ENCODE measurements at regions not wholly inside any gene's neighbourhood (a gene's known extent, or its start where the extent isn't known, plus 50 kb on each side); places are given as distances from the start of the nearest gene placed in this dataset.

DNA sequence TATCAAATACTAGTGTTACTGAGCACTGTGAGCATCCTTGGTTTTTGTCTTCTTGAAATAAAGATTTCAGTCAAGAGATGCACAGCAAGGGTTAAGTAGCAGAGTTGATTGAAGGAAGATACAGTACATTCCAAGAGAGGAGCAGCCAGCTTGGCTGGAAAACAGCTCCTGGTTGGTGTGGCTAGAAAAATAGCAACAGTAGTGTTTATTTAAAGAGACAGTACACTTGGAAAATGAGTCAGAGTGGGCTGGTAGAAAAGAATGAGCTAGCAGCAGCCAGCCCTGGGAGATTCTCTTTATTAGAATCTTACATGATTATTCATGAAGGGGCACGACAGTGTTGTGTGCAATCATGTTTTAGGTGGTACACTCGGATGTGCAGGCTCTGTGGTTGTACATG lies 1016.4 kb upstream of the SORCS1 start:
- peak; percentile 13 for DNase-seq

DNA sequence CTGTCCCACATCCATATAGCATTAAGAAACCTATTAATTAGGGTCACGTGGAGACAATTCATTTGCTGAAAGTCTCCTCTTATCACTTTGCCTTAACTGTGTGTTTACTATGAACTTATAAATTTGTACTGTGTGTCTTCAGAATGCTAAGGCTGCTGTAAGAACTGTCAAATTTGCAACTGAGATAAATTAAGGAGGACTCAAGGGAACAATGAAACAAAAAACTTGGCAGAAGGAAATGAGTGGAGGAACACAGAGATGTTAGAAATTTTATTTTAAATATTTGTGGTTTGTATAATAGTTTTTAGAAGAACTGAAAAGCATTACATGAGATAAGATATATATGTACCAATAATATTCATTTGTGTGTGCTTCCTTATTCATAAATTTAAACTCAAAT lies 1005.3 kb upstream of the SORCS1 start:
- DNase-seq = peak; percentile 2

DNA sequence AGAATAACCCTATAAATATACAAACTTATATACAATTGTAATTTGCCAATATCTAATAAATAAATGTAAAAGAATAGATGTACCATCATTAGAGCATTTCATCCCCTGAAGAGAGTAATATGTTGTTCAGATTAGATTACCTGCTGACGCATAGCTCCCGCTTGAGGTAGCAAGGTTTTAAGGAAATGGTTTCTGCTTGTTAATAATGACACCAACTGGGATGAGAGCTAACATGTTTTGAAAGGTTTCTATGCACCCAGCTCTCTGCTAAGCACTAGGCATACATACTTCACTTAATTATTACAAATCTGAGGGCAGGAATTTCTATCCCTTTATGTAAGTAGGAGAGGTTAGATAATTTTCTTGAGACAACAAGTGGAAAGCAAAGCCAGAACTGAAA lies 1003.3 kb upstream of the SORCS1 start:
- DNase-seq = no peak

DNA sequence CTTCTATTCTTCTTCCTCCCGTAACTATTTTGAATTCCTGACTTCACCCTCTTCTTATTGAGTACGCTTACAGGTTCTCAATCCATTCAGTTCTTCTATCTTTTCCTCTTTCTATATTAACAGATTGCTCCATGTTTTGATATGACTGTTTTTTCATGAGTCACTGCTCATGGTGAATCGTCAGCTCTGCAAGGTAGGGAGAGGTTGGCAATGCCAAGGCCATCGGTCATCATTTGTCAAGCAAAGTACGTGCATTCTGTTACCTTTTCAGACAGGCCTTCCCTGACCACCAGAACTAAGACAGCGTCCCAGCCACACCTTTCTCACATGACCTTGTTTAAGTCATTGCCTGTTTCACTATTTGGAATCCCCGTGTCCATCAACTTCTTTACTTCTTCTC lies 1001.9 kb upstream of the SORCS1 start:
- DNase-seq = no peak

DNA sequence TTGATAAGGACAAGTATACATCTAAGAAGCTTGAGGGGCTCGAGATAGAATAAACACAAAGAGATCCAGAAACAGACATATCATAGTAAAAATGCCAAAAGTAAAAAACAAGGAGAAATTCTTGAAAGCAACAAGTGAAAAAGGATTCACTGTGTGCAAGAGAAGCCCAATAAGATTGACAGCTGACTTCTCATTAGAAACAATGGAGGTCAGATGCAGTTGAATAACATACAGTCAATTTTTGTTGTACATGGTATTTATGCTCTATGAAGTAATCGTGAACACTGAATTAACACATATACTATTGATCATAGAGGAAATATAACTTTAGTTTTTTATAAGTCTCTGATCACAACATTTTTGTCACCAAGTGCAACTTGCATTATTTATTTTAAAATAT lies 982.8 kb upstream of the SORCS1 start:
- no peak for DNase-seq

DNA sequence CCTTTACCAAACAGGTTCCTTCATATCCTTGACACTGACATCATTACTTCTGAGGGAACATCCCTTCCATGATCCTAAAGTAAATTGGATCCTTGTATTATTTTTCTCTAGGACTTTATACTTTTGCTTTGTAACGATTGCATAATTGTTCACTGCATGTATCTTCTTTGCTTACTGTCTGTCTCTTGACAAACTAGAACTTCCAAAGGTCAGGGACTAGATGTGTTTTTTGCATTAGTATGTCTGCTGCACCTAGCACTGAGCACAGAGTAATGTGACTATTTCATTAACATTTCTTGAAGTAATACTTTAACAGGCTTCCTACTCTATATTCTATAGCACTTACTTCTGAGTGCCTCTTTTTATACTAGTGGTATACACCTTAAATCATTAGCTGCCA lies 976.6 kb upstream of the SORCS1 start:
- no peak for DNase-seq

DNA sequence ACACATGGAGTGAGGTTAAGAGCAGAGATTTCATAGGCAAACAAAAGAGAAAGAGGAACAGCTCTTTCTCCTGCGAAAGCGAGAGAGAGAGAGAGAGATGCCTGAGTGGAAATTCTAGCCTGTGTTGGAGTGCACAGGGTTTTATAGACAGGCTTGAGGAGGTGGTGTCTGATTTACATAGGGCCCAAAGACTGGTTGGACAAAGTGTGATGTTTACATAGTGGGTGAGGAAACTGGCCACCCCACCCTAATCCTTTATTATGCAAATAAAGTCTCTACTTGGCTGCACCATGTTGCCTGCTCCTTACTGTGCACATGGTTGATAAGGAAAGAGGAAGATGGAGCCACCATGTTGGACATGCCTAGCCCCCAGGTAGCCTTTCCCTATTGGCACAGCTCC lies 967.8 kb upstream of the SORCS1 start:
- no peak for DNase-seq

DNA sequence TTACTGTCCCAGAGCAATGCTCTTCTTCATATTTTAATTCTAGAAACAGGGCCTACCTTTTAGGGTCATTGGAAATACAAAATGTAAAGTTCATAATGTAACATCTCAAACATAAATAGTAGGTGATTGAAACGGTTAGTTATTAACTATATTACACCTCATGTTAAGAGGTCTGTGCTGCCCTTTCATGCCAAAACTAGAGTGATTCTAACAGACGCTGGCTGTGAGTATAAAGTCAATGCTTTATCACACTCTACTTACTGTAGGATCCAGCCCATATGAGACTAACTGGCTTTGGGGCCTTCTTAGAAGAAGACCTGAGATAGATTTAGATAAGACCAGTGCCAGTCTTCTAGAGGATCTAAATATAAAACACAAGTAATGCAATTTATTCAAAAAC lies 966.1 kb upstream of the SORCS1 start:
- DNase-seq = no peak

DNA sequence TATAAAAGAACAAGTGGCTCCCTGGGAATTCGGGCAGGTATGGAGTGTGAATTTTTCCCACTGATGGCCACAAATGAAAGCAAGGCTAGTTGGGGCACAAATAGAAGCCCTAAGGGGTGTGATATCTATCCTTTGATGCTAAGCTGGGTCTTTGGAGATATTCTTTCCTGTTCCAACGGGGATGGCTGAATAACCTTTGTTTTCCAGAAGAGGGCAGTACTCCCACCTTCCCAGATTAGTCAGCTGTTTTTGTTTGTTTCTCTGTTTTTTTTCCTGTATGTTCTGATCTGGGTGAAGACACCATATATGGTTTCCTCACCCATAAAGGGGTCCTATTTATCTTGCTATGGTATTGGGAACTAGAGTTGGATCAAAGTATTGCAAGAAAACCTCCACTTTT lies 947.7 kb upstream of the SORCS1 start:
- no peak for DNase-seq

DNA sequence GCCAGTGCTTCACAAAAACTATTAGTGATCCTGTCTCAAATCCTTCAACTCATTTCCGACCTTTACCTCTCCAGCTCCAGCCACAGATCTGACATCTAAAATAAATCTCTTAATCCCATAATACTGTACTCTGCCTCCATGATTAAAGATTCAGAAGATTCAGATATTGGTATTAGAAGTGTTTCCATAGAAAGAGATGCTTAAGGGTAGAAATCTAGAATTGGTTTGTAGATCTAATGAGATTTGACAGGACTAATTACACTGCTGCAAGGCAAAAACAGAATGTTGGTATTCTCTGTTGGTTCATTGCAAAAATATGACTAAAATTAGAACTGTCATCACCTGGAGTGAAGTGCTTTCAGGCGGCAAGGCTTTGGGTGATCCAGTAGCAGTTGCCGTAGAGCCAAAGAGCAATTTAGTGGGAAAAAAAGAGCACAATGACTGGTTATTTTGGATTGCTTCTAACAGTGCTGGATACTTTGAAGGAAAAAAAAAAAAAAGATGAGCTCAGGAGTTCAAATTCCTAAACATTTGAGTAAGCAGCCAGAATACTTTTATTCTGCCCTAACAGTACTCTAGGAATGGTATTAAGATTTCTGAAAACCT lies 940.1 kb upstream of the SORCS1 start:
- peak; percentile 1 for DNase-seq

DNA sequence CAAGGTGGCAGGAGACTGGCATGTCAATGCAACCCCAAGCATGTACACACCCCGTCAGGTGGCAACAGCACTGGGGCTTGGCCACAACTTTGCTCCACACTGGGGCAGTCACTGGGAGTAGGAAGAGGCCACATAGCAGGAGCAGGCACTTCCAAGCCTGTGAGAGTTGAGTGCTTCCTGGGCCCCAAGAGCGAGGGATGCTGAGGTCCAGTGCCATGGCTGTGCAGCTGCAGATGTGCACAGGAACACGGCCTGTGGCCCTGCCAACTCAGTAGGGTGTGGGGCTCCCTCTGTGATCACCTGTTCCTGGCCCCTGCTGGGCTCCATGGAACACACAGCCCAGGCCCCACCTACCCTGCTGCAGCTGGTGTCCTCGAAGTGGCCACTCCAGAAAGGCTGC lies 932.8 kb upstream of the SORCS1 start:
- DNase-seq = no peak

DNA sequence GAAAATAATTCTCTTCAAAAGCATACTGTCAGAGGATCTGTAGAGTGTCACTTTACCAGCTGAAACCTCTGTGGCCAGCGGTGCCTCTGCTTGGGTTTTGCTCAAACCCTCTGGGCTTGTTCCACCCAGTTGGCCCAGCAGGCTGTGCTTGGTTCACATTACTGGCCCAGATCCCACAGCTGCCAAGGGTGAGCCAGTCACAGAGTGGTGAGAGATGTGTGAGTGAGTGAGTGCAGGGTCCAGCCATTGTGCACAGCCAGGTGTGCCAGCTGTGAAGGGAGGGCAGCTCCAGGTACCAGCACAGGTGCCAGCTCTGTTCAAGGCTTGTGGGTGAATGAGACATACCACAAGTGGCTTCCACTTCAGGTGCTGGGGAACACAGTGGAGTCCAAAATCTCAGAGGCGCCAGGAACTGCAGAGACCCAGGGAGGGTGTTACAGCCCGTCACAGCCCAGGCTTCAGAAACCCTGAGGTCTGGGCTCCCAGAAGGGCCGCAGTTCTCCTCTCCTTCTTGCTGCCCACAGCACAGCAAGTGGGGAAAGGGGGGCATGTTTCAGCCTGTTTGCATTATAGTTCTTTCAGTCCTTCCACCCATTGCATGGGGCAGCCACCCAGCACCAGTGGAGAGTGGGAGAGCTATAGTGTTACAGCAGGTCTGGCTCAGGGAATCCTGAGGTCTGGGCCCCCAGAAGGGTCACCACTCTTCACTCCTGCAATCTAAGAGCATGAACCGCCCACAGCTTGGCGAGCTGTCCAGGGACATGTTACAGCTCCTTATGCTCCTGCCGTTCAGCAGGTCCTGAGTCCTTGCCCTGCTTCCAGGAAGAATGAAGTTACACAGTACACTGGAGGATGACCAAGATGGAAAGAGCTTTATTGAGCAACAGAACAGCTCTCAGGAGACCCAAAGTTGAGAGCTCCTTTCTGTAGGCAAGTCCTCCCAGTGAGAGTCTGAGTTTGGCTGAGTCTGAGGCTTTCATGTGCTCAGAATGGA lies 931.7 kb upstream of the SORCS1 start:
- DNase-seq = no peak

DNA sequence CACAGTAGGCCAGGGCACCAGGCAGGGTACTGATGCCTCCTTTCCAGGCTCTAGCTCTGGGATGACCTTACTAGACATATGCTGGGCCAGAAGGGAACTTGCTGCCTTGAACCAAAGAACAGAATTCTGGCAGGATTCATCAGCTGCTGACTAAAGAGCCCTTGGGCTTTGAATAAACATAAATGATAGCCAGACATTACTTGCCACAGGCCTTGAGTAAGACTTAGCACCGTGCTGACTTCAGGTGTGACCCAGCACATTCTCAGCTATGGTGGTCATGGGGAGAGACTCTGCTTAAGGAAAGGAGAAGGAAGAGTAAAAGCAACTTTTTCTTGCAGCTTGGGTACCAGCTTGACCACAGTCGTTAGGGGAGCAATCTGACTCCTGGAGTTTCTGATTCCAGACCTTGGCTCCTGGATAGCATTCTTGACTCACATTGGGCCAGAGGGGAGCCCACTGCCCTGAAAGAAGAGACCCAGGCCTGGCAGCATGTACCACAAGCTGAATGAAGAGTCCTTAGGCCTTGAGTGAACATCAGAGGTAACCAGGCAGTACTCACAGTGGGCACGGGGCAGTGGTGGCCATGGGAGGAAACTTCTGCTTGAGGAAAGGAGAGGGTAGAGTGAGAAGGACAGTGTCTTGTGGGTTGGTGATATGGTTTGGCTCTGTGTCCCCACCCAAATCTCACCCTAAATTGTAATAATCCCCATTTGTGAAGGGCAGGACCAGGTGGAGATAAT lies 926.1 kb upstream of the SORCS1 start:
- DNase-seq = no peak

DNA sequence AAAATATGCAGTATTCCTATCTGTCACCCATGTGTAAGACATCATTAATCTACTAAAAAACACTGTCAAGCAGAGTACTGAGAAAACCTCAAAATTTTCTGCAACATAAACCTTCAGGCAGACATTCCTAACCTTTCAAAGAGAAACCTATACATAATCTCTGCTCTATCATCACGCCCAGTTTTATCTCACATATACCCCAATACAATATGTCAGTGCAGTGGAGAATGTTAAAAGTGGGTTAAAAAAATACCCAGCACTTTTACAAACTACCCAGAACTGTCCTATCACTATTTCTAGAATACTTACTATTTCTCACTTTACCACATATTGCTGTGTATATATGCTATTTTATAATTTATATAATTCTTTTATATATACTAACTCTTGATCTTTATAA lies 922.0 kb upstream of the SORCS1 start:
- no peak for DNase-seq

DNA sequence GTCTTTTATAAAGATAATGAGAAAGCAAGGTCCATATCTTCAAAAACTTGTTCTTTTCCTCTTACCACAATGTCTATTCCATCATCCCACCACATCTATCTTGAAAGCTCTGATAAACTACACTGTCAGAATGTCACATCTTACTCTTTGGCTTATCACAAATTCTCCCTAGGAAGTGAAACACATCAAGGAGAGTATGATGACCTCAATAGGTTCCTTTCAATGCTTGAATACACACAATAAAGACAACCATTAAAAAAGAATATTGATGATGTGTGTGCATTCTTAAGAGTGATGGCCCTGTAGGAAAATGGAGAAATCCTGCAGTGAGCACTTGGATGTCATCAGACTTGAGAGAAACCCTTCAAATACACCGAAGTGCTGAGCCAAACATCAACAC lies 918.1 kb upstream of the SORCS1 start:
- DNase-seq = no peak

DNA sequence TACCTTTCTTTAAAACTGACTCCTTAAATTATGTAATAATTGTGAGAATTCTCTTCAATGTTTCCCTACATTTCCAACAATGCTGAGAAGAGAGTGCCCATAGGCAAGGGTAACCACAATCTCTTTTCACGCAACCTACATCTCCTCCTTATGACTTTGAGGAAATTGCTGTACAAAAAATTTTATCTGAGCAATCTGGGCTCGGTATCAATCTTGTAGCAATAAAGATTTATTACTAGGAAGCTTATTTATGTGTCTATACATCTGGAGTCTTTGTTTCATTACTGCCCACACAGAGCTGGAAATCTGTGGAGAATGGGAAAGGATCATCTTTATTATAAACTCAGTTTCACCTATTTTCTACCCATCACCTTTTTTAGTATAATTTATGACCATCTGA lies 913.8 kb upstream of the SORCS1 start:
- DNase-seq = no peak

DNA sequence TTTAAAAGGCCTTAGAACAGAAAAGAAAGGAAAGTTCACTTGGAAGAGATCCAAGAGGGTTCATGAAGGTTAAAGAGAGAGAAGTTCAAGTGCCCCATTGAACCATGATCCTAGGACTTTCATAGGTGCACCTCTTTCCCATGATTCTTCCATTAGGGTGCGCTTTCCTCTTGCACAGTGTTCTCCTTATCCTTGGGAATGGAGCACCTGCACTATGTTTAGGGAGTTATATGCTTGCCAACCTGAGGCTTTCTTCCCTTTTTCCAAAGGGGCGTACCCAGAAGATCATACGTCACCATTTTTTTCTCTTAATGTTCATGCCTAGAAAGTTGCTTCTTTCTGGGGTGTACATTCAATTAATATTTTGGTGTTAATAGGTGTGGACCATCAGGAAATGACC lies 908.0 kb upstream of the SORCS1 start:
- DNase-seq = no peak

DNA sequence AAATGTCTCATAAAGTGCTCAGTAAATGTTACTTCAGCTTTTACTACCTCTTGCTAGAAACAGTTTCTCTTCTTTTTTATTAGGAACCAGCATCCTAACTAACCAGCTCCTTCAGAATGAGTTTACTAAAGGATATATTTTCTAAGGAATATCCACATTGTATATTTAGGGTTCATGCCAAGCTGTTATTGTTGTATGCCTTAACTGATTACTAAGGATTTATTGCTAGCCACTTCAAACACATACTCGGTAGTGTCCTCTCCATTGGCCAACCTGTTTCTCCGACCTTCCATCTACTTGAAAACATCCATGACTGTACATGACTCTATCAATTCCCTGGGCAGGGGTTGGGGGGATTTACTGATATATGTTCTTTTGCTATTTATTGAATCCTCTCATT lies 906.3 kb upstream of the SORCS1 start:
- no peak for DNase-seq

DNA sequence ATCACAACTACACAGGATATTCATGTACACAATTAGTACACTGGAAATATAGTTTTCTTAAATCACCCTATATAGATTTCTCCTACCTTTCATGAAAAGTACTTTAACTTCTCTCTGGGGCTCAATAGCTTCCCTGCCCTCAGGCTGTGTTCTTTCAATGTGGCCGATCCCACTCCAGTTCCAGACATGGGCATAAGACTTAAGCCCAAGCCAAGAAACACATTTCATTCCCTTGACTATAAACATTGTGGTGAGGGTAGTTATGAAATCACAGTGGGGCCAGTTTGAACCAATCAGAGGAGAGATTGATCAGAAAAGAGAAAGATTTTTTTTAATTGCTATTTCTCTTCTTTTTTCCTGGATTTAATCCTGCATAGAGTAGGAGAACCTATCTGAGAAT lies 904.6 kb upstream of the SORCS1 start:
- DNase-seq = no peak

DNA sequence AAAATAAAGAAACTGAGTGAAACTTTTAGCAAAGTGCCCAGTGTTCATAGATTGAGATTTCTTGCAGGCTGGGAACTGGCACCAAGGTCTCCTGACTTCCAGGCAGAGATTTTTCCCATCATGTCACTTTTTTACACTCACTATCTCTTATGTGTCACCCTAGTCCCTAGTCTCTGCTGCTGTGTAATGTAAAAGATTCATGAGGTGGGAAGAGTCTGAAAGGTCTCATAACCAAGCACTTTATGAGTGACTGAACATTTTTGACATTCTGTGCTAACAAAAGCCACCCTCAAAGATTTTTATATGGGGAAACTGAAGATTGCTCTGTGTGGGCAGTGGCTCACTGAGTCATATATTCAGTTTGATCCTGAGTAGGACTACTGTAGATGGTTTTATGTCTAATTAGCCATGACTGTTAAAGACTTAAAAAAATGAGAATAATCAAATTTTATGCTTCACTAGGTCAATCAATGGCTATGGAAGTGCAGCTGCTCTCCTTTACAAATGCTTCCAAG lies 900.3 kb upstream of the SORCS1 start:
- DNase-seq = no peak

DNA sequence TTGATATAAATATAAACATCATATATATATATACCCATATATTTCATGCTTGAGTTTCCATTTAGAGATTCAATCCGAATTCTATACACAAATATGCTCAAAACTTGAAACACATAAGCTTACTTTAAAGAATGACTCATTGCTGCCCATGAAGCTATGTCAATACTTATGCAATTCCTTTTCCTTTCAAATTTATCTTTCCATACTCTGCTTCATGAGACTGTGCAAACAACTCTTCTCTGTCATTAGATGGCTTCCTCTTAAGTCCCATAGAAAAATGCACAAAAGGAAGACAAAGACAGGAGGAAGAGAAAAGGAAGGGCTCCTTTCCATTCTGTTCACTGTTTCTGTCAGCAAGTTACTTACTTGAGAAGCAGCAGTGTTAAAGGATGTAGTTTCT lies 895.7 kb upstream of the SORCS1 start:
- DNase-seq = no peak

DNA sequence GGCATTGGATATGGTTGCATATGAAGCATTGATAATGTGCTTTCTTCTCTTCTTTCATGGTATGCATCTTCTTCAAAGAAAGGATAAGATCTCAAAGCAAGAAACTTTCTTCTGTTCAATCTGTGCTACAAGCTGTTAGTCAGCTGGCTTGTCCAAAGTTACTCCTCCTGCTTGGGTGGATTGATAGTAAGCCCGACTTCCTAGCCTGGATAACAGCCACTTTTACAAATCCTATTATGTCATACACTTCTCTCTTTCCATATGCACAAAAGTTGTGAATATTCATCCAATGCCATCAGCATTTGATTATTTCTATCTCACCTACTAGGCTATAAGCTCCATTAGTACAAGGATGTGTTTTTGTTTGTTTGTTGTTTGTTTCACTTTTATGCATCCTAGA lies 891.0 kb upstream of the SORCS1 start:
- no peak for DNase-seq

DNA sequence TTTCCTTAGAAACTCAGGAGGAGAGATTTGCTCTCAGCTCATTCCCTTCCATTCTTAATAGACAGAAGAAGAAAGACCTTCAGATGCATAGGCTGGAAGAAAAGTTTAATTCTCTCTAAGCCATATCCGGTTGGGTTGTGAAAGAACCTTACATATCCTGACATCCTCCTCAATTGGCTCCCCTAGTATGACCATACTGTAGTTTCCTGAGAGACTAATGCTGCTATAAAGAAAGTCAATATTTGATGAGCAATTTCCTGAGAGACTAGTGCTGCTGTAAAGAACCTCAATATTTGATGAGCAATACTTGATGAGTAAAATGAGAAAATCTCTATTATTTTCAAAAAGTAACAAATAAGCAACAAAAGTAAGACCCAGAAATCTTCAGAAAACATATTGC lies 888.5 kb upstream of the SORCS1 start:
- DNase-seq = no peak
